Ammon's horn (tissue), 1 donor: ENCODE measurements at regions not wholly inside any gene's neighbourhood (a gene's known extent, or its start where the extent isn't known, plus 50 kb on each side); places are given as distances from the start of the nearest gene placed in this dataset.
"Not testable (repeated sequence)": the region's sequence is repeated elsewhere in the genome, so short reads cannot be mapped to it uniquely, and the experiment has no call there.

Source experiments
- DNase-seq: peaks from one replicate; pipeline ENCODE4 v3.0.0-alpha.2; 2016; ENCODE audit warnings: low spot score

DNA sequence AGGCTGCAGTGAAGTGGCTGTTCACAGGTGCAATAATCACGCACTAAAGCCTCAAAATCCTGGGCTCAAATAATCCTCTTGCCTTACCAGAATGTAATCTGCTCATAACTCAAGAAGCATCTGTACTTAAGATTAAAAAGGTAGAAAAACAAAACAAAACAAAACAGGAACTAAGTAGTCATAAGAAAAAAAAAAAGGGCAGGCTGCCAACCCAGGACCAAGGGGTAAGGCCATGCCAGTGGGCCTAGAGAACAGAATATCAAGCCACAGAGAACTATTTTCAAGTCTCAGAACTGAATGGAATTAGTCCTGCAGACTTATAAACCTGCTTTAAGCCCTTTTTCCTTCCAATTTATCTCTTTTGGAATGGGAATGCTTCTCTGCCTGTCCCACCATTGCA, 64.8 kb upstream of the TBC1D3K start:
- no peak for DNase-seq

DNA sequence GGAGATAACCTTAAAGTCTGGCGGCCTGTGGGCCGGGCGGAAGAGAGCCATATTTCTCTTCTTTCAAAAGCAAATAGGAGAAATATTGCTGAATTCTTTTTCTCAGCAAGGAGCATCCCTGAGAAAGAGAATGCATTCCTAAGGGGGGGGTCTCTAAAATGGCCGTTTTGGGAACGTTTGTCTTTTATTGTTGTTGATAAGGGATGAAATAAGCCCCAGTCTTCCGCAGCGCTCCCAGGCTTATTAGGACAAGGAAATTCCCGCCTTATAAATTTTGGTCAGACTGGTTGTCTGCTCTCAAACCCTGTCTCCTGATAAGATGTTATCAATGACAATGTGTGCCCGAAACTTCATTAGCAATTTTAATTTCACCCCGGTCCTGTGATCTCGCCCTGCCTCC, 65.8 kb upstream of the TBC1D3K start:
- not testable (repeated sequence) for DNase-seq

DNA sequence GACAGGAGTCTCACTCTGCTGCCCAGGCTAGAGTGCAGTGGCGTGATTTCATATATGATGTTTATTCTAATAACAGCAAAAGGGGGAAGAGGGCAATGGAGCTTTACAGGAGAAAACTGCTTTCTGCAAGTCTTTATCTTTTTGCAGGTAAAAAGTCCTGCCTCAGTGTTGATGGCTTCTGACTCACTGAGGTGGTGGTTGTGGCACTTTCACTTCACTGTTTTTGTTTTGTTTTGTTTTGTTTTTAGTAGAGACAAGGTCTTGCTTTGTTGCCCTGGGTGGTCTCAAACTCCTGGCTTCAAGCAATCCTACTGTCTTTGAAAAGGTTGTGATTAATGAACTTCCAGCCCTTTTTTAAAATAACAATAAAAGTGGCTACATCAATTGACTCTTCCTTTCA, 68.0 kb upstream of the TBC1D3K start:
- no peak for DNase-seq

DNA sequence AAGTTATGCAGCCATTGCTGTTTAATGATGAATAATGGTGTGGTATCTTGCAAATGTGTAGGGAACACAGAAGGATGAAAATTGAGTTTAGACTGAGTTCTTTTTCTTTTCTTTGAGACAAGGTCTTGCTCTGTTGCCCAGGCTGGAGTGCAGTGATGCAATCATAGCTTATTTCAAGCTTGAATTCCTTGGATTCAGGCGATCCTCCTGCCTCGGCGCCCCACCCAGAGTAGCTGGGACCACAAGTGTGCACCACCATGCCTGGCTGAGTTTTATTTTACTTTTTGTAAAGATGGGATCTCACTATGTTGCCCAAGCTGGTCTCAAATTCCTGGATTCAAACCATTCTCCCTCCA, 74.6 kb upstream of the TBC1D3K start:
- no peak for DNase-seq

DNA sequence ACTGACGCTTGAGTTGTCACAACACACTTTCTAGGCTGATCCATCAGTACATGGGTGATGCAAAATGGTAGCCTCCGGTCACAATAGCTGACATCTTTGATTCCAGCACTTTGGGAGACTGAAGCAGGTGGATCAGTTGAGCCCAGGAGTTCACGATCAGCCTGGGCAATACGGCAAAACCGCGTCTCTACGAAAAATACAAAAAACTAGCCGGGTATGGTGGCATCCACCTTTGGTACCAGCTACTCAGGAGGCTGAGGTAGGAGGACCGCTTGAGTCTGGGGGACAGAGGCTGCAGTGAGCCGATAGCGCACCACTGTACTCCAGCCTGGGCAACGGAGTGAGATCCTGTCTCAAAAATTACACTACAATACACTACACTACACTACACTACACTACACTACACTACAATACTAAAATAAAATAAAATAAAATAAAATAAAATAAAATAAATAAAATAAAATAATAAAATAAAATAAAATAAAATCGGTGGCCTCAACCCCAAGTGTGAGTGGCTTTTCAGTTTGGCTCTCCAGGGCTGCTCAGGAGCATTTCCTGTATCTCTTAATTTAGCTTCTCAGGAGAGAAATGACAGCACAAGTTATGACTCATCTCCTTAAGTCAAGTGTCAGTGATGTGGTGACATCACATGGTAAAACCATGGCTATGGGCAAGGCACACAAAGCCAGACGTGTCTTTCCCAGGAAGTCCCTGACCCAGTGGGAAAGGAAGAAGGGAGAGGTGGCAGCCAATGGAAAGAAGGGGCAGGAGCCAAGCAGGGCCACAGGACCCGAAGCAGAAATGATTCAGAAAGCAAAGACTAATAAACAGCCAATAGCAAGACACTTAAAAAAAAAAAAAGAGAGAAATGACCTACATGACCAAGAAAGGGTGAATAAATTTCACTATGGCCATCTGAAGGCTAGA, 75.3 kb upstream of the TBC1D3K start:
- DNase-seq, result no peak

DNA sequence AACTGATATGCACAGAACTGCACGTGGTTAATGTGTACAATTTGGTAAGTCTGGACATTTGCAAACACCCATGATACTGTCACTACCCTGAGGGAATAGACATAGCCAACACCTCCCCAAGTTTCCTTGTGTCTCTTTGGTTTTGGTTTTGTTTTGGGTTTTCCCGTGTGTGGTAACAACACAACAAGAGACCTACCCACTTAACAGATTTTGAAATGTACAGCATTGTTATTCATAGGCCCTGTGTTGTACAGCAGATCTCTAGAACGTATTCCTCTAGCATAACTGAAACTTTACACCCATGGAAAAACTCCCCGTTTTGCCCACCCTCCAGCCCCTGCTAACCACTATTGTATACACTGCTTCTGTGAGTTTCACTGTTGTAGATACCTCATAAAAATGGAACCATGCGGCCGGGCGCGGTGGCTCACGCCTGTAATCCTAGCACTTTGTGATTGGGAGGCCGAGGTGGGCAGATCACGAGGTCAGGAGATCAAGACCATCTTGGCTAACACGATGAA, 76.3 kb upstream of the TBC1D3K start:
- DNase-seq, result no peak

DNA sequence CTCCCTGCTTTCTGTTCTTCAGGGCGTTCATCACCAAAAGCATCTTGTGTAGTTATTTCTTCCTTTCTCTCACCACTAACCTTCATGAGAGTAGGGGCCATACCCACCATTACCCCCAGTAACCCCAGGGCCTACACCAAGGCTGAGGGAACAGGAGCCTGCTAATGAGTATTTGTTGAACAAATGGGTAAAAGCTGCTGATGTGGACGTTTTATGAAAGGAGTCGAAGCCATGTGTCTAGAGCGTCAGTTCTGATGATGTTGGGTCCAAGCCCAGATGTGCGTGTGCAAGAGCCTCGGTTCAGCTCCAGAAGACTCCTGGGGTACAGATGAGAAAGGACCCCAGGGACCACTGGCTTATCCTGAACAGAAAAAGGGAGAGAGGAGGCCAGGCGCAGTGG, 77.1 kb upstream of the TBC1D3K start:
- DNase-seq, result no peak

DNA sequence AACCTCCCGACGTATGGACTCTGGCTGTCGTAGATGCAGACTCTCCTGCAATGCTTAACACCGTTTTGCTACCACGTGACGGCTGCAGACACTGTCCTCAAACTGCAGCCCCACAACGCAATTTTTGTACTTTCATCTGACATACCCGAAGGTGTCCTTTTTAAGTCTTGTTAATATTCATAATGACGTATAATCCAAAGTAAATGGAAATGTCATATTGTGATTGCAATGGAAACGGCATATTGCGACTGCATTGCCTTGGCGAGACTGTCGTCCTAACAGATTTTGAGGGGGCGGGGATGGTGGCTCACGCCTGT, 79.3 kb upstream of the TBC1D3K start:
- DNase-seq, result no peak

DNA sequence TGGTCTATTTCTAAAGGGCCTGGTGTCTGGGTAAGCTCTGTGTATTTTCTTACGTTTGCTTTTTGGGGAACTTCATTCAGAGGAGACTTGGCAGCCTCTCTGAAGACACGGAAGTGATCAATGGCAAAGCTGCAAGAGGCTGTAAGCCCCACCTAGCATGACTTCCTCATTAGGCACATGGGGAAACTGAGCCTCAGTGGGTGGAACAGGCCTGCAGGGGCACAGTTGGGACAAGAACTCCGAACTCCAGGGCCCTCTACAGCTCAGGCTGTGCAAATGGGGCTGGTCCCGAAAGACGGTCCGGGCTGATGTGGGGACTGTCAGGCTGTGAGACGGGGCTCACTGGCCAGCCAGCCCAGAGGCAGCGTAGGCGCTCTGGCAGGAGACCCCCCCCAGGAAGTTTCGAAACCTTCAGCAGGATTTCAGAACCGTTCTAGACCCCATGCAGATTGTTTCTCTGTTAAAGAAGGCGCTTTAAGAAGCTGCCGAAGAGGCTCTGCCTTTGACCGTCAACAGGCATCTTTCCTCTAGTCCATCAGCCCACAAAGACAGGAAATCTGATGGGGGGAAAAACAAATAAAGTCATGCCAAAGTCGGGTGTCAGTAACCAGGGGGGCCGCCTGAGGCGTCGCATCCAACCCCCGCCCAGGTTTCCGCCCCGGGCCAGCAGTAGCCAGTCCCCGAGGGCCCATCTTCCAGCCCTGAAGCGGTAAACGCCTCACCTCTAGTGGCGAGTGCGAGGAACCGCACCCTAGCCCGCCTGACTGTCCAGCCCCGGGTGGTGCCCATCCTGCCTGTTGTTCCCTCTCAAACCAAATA, 79.8 kb upstream of the TBC1D3K start:
- DNase-seq, result peak; percentile 56

DNA sequence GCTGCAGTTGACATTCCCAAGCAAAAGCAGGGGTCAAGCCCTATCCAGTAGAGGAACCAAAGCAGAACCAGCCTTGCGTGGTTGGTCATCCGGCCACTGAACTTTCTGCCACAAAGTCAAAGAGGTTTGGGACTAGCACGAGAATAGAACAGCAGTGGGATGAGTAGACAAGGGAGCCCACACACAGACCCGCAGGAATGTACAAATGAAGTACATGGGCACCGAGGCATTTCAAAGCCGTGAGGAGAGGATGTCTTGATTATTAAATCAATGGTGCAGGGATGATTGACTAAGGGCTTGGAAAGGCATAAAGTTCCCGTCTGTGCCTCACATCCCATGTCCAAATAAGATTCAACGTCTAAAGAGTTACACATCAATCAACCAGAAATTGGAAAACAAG, 81.8 kb upstream of the TBC1D3K start:
- no peak for DNase-seq

DNA sequence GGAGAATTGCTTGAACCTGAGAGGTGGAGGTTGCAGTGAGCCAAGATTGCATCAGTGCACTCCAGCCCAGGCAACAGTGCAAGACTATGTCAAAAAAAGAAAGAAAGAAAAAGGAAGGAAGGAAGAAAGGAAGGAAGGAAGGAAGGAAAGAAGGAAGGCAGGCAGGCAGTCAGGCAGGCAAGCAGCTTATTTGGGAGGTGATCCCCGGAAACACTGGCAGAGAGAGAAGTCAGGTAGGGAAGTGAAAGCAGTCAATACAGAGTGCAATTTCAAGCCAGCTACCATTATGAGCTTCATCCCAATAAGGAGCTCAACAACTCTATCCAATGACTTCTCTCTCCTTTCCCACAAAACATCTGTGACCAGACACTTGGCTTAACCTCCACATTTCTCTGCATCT, 83.0 kb upstream of the TBC1D3K start:
- peak; percentile 28 for DNase-seq

DNA sequence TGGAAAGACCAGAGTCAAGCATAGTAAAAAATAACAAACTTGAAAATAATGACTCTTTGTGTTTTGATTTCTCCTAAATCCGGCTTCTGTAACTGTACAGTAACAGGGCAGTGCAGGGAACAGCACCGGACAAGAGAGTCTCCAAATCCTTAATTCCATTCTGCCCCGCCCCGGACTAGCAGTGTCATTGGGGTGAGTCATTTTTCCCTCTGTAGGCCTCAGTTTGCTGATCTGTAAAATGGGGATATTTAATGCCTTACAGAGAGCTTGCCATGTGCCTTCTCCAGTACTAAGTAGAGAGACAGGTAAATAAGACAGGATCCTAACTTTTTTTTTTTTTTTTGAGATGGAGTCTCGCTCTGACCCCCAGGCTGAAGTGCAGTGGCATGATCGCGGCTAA, 83.6 kb upstream of the TBC1D3K start:
- no peak for DNase-seq

DNA sequence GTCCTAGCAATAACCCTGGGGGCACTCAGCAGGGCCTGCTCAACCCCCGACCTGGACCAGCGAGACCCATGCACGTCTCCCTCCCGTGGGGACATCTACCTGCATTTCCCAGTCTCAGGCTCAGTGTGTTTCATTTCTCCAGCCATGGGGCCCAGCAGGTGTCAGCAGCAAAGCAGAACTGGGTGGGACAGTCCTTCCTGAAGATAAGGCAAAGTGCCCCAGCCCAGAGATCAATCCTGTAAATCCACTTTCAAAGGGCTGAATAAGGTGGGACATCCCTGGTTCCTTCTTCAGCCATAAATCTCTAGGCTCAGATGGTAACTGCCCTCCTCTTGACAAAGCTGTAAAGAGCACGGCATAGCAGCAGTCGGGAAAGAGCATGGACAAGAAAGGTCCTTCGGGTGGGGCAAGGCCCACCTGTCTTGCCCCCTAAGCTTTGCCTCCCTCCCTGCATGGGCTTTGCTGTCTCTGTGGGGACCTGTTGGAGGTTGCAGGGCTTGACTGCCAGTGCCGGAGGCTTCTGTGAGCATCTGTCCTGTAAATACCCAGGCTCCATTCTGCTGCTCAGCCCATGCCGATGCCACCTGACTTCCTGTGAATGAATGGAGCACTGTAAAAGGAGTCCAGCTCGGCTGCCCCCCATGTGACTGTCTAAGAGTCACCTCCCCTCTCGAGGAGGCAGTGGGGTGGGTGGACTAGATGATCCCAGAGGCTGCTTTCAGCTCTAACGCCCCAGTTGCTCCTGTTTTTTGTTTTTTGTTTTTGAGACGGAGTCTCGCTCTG, 84.8 kb upstream of the TBC1D3K start:
- no peak for DNase-seq

DNA sequence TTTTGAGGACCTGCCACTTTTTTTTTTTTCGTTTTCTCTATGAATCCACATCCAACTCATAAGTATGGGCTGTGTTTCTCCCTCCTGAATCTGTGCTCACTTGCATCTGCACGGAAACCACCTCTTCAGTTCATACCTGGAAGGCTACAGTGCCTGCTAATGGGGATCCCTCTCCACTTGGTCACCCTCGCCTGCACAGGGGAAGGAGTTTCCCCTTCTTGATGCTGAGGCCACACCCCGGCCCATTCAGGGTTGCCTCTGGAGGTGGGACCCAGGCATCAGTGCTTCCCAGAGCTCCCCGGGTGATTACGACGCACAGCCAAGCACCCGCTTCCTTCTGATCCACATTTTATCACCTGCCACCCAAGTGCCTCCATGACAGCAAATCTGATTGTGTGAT, 85.9 kb upstream of the TBC1D3K start:
- DNase-seq, result no peak

DNA sequence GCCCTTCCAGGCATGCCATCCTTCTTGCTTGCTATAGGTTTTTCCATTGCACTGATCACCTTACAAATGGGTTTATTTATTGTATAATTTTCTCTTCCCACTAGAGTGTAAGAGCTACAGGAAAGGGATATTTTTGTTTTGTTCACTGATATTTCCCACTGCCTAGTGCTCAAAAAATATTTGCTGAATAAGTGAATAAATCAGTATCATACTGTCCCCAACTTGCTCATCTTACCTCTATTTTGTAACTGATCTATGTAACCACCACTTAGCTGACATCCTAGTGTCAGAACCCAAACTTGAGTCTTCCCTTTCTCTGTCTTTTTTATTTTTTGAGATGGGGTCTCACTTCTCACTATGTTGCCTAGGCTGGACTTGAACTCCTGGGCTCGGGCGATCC, 87.6 kb upstream of the TBC1D3K start:
- DNase-seq, result no peak

DNA sequence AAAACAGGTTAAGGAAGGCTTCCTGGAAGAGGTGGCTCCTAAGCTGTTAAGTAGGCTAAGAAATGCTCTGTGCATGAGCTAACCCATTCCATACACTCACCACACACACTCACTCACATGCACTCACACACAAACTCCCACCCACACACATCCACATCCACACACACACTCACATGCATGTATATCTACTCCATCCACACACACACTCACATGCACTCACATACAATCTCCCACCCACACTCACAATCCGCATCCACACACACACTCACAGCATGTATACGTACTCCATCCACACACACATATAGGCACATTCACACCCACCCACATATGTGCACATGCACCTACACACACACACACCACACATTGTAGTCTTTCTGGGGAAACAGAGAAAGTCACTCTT, 89.3 kb upstream of the HNF1B start:
- DNase-seq, result no peak

DNA sequence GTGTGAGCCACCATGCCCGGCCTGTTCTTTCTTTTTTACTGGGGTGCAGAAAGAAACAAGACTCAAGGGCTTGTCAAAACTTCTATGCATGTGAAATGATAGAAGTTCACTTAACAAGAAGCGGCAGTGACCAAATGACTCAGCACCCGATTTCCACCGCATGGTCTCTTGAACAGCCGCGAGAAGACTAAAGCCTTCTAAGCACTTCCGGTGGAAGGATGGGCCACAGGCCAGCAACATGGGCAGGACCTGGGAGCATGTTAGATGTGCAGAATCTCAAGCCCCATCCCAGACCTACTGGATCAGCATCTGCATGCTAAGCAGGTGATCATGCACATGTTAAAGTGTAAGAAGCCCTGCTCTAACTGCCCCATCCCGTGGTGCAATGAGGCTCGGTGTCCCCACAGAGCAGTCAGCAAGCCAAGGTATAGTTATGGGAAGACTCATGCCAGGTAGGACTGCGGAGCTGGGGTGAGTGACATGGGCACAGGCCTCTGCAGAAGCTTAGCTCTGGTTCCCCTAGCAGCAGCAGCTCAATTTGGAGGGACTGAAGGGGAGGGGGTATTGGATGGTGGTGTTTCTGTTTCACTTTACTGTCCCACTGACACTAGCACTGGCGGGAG, 88.5 kb upstream of the HNF1B start:
- DNase-seq, result no peak

DNA sequence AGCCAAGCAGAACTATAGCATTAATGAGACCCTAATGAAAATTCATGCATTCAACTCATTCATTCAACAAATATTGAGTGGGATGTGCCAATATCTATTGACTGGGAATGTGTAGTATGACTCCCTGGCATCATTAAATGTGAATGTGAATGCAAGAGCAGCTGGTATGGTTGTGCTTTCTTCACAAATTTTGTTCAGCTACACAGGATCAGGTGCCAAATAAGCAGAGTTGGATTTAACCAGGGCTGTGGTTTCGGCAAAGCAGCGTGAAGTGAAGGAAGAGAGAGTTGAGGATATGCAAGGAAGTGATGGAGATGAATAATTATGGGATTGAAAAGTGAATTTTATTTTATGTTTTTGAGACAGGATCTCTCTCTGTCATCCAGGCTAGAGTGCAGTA, 87.1 kb upstream of the HNF1B start:
- no peak for DNase-seq

DNA sequence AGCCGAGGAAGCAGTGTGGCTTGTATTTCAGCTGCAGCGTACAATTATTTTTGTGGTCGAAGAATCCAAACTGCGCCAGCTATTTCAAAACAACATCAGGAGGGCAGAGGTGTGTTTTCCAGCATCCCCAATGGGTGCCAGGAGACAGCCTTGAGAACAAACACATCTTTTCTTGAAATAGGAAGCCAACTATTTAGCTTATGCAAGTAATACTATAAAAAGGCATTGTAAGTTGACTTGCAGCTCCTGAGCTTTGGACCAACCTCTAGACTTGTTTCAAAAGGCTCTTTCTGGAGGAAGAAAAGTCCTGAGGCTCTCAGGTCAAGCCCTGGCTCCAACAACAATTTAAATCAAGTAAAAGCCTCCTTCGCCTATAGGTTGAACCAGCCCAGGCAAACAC, 86.6 kb upstream of the HNF1B start:
- DNase-seq, result no peak

DNA sequence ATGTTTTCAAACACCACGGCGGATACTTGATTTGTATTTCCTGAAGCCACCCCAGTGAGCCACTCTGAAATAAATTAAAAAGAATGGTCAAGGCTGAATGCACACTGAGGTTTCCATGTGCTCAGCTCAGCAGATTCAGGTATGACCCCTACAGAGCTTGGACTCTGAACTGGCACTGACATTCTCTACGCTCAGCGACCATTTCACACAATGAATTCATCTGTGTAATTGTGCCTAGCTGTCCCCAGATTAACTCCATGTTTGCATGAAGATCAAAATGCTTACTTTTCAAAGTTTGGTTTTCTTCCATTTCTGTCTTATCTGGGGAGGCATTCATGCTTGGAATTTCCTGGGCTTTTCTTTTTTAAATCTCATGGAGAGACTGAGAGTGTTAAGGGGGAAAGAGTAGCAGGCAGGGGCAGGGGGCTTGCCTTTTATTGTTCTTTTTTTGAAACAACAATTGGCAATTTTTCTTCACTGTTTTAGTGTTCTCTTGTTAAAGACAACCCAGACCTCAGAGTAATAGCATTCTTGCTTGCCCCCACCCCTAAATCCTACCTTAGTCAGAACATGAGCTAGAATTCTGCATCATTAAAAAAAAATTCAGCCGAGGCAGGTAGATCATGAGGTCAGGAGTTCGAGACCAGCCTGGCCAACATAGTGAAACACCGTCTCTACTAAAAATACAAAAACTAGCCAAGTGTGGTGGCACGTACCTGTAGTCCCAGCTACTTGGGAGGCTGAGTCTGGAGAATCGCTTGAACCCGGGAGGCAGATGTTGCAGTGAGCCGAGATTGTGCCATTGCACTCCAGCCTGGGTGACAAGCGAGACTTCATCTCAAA, 85.5 kb upstream of the HNF1B start:
- DNase-seq, result no peak

DNA sequence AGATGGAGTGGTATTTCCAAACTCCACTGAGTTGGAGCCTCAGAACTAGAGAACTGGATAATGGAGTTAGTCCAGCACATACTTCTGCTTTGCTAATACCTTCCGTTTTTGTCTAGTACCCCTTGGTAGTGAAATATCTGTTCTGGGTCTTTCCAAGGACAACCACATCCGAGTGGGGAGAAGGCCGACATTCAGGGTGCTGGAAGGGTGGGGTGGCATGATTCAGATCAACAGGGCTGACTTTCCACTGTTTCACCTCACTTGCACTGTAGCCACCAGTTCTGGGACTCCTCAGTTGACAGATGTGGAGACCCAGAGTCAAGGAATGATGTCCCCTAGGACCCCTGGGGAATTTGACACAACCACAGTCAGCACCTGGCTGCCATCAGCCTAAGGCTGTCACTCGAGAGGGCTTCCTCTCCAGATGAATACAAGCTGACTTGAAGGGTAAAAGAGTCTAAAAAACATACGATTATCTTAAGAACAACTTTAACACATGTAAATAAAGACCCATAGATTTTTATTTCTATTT, 84.8 kb upstream of the HNF1B start:
- no peak for DNase-seq
